Posterior vena cava (tissue), 2 donors: ENCODE measurements at regions not wholly inside any gene's neighbourhood (a gene's known extent, or its start where the extent isn't known, plus 50 kb on each side); places are given as distances from the start of the nearest gene placed in this dataset.

Experiments used
- DNase-seq: peaks from one replicate; pipeline ENCODE4 v3.0.0-alpha.2; 2020; ENCODE audit warnings: low spot score
- intact Hi-C, 2 donors: fragments of 100-400 bp; cut with DNase I; formaldehyde crosslinking; loops; one replicate each; pipeline versions ENCODE4 v1.14.1 to v1.14.2; 2022 to 2023
- donor health status: DM: yes; HTN: yes; CAD: no.
- donor health status: DM: yes; HTN: yes; CAD: no.

DNA sequence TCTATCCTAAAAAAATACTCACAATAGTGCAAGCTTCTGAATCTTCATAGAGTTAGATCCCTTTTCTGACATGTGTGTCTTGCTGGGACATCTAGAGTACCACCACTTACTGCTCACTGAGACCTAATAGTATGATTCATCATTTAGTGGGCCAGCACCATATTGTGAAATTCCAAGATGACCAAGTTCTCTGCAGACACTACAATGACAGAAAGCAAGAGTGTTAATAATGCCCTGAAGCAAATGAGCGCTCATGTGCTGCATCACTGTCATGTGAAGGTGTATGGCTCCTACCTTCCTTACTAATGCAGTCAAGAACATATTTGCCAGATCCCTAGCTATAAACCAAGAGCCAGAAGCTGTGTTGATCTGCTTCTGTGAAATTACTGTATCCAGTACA lies 606.2 kb upstream of the NXPH2 start:
- intact Hi-C loops = no loop called here
- no peak for DNase-seq

GRCh38 chr2:139383532-139383931 lies 603.3 kb upstream of the NXPH2 start:
- DNase-seq = no peak

GRCh38 chr2:139380051-139380450 lies 599.9 kb upstream of the NXPH2 start:
- intact Hi-C loops = no loop called here
- DNase-seq = no peak

More at GRCh38 chr2:139383532-139383931, 603.3 kb upstream of the NXPH2 start:
- intact Hi-C loops = no loop called here

- intact Hi-C loops = no loop called here
- DNase-seq = no peak
Measured at GRCh38 chr2:139378373-139378772, 598.2 kb upstream of the NXPH2 start.

- intact Hi-C loops = loop anchor here in 1 of 2 donors (5.0 kb wide), 1 partner anchor 1237 kb away; no protein-coding TSS in a partner anchor
- DNase-seq = no peak
Measured at GRCh38 chr2:139374296-139374850, 594.2 kb upstream of the NXPH2 start.

GRCh38 chr2:139369423-139370409 lies 589.5 kb upstream of the NXPH2 start:
- intact Hi-C loops = loop anchor here in 1 of 2 donors (5.0 kb wide), 1 partner anchor 1232 kb away; no protein-coding TSS in a partner anchor
- no peak for DNase-seq

DNA sequence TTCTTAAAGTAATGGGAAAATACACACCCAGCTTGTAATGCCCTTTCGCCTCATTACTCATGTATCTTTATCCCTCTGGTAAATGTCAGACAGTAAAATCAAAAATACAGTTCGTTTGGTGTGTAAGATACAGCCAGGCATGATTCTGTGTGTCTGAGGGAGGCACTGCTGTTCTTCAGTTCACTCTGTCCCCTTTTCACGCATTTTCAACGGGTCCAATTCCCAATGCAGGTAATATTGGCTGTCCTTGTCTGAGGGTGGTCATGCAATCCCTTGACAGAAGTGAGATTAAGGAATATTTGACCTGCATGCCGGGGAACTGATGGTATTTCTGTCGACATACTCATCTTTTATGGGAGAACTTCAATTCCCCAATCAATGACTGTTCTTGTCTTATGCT lies 587.2 kb upstream of the NXPH2 start:
- no peak for DNase-seq
- intact Hi-C loops = no loop called here

- DNase-seq = no peak
- intact Hi-C loops = no loop called here
Measured at GRCh38 chr2:139366681-139367080, 586.5 kb upstream of the NXPH2 start.

GRCh38 chr2:139365189-139365588 lies 585.0 kb upstream of the NXPH2 start:
- intact Hi-C loops = no loop called here

DNA sequence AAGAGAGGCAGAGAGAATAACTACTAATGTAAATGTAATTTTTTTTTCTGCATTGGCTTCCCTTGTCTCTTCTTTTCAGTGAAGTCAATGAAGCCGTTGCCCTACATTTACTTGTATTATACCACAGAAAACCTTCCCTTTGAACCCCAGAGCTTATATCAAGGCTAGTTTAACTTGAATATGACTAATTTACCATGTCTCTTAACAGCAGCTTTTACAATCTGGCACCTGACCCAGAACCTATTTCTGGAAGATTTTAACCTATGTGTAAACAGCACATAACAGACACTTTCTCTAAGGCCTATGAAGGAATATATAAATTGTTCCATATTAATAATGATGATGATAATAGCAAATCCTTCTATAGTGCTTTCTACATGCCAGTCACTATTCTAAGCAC lies 580.5 kb upstream of the NXPH2 start:
- intact Hi-C loops = no loop called here
- DNase-seq = no peak

More at GRCh38 chr2:139365189-139365588, 585.0 kb upstream of the NXPH2 start:
- no peak for DNase-seq

- DNase-seq = no peak
- intact Hi-C loops = no loop called here
Measured at GRCh38 chr2:139359818-139360217, 579.6 kb upstream of the NXPH2 start.

GRCh38 chr2:139357972-139358371 lies 577.8 kb upstream of the NXPH2 start:
- intact Hi-C loops = no loop called here
- no peak for DNase-seq

DNA sequence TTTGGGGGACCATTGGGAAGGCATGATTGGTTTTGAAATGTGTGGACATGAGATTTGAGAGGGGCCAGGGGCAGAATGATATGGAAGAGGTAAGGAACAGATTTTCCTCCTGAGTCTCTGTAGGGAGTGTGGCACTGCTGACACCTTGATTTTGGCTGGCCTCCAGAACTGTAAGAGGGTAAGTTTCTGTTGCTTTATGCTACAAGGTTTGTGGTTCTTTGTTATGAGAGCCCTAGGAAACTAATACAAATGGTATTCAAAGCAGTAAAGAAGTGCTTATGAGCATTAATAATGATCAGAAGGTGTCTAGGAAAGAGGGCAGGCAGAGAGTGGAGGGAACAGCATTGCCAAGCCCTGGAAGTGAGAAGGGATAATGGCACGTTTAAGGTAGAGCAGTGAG lies 574.3 kb upstream of the NXPH2 start:
- no peak for DNase-seq
- intact Hi-C loops = no loop called here

DNA sequence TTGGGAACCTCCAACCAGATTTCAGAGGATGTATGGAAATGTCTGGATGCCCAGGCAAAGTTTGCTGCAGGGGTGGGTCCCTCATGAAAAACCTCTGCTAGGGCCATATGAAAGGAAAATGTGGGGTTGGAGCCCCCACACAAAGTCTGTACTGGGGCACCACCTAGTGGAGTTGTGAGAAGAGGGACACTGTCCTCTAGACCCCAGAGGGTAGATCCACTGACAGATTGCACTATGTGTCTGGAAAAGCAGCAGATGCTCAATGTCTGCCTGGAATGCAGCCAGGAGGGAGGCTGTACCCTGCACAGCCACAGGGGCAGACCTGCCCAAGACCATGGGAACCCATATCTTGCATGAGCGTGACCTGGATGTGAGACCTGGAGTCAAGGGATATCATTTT lies 573.7 kb upstream of the NXPH2 start:
- no peak for DNase-seq
- intact Hi-C loops = no loop called here

DNA sequence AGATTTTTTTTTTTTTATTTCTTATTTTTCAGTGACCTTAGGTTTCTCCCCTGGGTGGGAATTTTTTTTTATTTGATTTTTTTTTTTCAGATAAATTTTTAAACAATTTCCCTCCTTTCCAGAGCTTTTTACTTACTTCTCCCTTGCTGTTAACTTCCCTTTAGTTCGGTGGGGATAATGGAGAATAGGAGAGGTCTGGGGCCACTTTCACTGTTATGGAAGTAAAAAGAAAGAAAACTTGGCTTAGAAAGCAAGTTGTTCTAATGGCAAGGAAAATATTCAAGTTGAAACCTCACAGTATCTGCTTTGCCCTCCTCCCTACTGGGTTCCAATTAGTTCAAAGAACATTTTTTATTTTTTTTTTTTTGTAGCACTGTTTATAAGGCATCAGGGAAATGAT lies 537.1 kb upstream of the NXPH2 start:
- DNase-seq = no peak
- intact Hi-C loops = no loop called here

DNA sequence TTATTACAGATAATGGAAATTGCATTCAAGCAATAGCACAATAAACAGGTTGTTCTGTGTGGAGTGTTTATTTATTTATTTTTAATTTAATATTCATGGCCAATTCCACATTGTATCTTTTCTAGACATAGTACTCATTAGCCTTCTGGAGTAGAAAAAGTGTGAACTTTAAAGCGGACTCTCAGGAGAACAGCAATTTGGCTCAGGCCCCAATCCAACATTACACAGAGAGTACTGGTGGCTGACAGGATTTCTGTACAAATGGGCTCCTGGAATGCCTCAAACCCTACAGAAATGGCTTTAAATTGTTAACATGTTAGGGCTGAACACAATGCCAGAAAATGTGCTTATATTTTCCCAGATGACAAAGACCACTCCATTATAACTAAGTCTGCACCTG lies 533.9 kb upstream of the NXPH2 start:
- intact Hi-C loops = no loop called here
- DNase-seq = no peak

GRCh38 chr2:139296672-139297209 lies 516.6 kb upstream of the NXPH2 start:
- DNase-seq = no peak
- intact Hi-C loops = no loop called here

DNA sequence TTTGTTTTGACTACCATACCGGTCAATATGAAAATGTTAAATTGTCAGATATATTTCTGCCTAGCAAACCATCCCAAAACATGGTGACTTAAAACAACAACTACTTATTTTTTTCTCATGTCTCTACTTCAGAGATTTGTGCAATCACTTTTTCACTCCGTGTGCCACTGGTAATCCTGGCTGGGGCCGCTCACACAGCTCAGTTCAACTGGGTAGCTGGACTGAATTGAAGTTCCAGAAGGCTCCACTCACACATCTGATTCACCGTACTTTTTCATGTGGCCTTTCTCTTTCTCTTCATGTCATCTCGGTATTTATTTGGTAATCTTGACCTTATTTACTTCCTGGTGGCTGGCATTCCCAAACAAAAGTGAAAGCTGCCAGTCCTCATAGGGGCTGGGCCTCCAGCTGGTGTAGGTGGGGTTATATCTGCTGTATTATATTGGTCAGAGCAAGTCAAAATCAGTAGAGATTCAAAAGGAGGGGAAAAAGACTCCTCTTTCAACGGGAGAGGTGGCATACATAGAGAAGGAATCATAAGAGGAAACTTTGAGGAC lies 513.9 kb upstream of the NXPH2 start:
- intact Hi-C loops = no loop called here
- no peak for DNase-seq

DNA sequence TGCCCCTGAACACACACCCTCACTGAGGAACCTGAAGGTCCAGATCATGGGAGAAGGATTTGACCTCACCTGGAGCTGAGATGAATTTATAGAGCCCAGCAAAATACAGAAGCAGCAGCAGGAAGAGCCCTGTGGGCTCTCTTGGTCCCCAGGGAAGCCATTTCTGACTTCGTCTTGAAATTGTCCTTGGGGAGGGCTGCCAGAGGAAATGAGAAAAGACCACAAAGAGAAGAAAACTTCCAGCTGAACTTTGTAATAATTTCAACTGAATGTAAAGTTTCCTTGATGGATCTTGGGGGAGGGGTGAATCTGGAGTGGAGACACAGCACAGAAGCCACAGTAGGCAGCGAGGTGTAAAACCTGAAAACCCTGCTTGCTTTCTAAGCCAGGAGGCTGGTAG lies 500.9 kb upstream of the NXPH2 start:
- no peak for DNase-seq
- intact Hi-C loops = no loop called here

- no peak for DNase-seq
- intact Hi-C loops = no loop called here
Measured at GRCh38 chr2:139271879-139272278, 491.7 kb upstream of the NXPH2 start.
